Osteocyte (in vitro differentiated cells): ENCODE measurements at regions not wholly inside any gene's neighbourhood (a gene's known extent, or its start where the extent isn't known, plus 50 kb on each side); places are given as distances from the start of the nearest gene placed in this dataset.
A peak's percentile ranks its signal among the peaks of the same experiment; 100 is the strongest.
"Not testable (repeated sequence)": the region's sequence is repeated elsewhere in the genome, so short reads cannot be mapped to it uniquely, and the experiment has no call there.

Source experiments
- DNase-seq: peaks from one replicate; pipeline ENCODE4 v3.0.0; 2021; ENCODE audit warnings: mixed read lengths; ENCODE audit not compliant: unreplicated experiment; ENCODE audit errors: extremely low spot score
- H3K27ac Mint-ChIP-seq: one replicate; pipeline ENCODE4 v1.8.0; 2021; ENCODE audit warnings: mild to moderate bottlenecking, mixed read lengths; ENCODE audit not compliant: unreplicated experiment
- H3K27me3 Mint-ChIP-seq: one replicate; pipeline ENCODE4 v1.8.0; 2021; ENCODE audit warnings: mixed read lengths; ENCODE audit not compliant: unreplicated experiment
- H3K36me3 Mint-ChIP-seq: one replicate; pipeline ENCODE4 v1.8.0; 2021; ENCODE audit warnings: mixed read lengths; ENCODE audit not compliant: unreplicated experiment
- H3K4me1 Mint-ChIP-seq: one replicate; pipeline ENCODE4 v1.8.0; 2021; ENCODE audit warnings: mixed read lengths; ENCODE audit not compliant: unreplicated experiment
- H3K4me3 Mint-ChIP-seq: one replicate; pipeline ENCODE4 v1.8.0; 2021; ENCODE audit warnings: mild to moderate bottlenecking, moderate library complexity, mixed read lengths; ENCODE audit not compliant: unreplicated experiment
- H3K9me3 Mint-ChIP-seq: one replicate; pipeline ENCODE4 v1.8.0; 2021; ENCODE audit warnings: mixed read lengths; ENCODE audit not compliant: unreplicated experiment
- TF ChIP-seq, protein P1 (sequence below): fragments of 200-600 bp; sonication (generic); IDR thresholded peaks from 2 replicates; pipeline ENCODE4 v1.5.0; 2021; ENCODE audit warnings: antibody characterized with exemption, mild to moderate bottlenecking, moderate library complexity

- H3K4me1 Mint-ChIP-seq, H3K36me3 Mint-ChIP-seq, H3K27me3 Mint-ChIP-seq, H3K4me3 Mint-ChIP-seq, H3K27ac Mint-ChIP-seq, DNase-seq: not testable (repeated sequence)
- H3K9me3 Mint-ChIP-seq, result peaks cover 16% of the 10 kb centered on the region
Observed at GRCh38 chr2:94576486-94576885, 294.7 kb upstream of the TEKT4 start.

- not testable (repeated sequence) for H3K4me3 Mint-ChIP-seq, H3K27me3 Mint-ChIP-seq, H3K27ac Mint-ChIP-seq, H3K36me3 Mint-ChIP-seq, H3K4me1 Mint-ChIP-seq, DNase-seq
- peaks cover 16% of the 10 kb centered on the region for H3K9me3 Mint-ChIP-seq
Observed at GRCh38 chr2:94577160-94577559, 294.1 kb upstream of the TEKT4 start.

DNA sequence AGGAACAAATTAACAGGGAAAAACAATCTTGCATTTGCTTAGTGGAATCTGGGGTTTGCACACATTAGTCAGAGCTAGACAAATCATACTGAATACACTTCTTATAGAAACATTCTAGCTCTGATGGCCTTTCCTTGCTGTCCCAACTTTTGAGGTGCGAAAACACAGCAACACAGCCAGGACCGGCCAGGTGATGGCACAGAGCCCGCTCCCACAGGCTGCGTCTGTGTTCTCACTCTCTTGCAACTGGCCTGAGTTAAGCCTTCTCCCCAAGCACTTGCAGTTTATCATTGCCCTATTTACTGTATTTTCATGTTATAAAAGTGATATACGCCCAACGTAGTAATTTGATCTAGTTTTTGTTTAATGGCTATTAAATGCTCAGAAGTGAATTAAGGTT is 292.0 kb upstream of the TEKT4 start:
- not testable (repeated sequence) for H3K4me3 Mint-ChIP-seq, DNase-seq, H3K27ac Mint-ChIP-seq, H3K4me1 Mint-ChIP-seq, H3K27me3 Mint-ChIP-seq, H3K36me3 Mint-ChIP-seq
- peaks cover 12% of the 10 kb centered on the region for H3K9me3 Mint-ChIP-seq

GRCh38 chr2:94583081-94583723 is 288.0 kb upstream of the TEKT4 start:
- not testable (repeated sequence) for H3K4me1 Mint-ChIP-seq, H3K27ac Mint-ChIP-seq, H3K36me3 Mint-ChIP-seq, H3K4me3 Mint-ChIP-seq, H3K27me3 Mint-ChIP-seq, H3K9me3 Mint-ChIP-seq, DNase-seq

DNA sequence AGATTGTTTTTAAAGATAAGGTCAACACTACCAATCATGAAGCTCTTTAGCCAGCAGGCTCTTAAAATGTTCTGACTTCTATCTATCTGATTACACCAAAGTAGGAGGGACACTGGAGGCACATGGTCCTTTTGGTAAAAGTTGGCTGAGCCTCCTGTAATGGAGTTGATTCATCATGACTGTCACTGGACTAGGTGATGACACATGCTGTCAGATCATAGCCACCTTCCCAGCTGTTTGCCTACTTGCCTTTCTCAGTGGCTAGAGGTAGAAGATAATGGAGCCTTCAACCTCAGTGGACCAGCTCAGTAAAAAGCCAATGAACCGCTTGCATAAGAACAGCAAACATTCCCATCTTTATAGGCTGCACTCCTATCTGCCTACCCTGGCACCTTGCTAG is 286.7 kb upstream of the TEKT4 start:
- not testable (repeated sequence) for H3K36me3 Mint-ChIP-seq, H3K27ac Mint-ChIP-seq, H3K4me1 Mint-ChIP-seq, H3K27me3 Mint-ChIP-seq, H3K9me3 Mint-ChIP-seq, H3K4me3 Mint-ChIP-seq, DNase-seq

DNA sequence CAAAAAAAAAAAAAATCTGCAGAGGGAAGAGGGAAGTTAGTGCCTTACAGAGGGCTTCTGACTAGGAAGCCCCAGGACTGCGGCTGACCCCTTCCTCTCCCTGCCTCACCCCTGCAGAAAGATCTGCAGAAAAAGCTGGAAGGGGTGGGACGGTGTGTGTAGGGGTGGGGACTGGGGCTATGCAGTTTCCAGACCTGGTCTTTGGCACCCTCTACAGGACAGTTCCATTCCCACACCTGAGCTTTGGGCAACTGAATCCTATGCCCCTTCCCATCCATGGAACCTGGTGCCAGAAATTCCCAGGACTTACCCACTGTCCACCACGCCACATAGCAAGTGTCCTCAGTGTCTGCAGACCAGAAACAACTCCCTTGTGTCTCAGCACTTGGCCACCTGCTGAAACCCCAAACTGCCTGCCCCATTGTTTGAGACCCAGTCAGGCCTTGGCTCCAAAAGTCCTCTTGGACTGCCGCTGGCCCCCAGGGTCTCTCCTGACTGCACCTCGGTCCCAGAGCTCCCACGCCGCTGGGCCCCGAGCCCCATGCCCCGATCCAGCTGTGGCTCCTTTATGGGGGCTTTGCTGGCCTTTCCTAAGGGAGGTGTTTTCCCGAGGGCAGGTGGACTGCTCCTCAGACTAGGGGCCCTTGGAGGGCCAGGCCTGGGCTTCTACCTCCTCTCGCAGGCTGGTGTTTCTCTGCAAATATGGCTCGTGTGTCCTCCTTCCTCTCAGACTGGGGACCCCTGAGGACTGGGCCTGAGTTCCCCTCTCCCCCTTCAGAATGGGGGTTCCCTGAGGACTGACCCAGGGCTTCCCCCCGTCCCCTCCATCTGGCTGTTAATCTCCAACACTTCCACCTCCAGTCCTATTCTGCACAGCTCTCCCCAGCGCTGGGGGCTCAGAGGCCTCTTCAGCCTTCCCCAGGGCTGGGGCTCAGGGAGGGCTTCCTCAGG is 284.9 kb upstream of the TEKT4 start:
- not testable (repeated sequence) for DNase-seq
- TF ChIP-seq, protein P1, sequence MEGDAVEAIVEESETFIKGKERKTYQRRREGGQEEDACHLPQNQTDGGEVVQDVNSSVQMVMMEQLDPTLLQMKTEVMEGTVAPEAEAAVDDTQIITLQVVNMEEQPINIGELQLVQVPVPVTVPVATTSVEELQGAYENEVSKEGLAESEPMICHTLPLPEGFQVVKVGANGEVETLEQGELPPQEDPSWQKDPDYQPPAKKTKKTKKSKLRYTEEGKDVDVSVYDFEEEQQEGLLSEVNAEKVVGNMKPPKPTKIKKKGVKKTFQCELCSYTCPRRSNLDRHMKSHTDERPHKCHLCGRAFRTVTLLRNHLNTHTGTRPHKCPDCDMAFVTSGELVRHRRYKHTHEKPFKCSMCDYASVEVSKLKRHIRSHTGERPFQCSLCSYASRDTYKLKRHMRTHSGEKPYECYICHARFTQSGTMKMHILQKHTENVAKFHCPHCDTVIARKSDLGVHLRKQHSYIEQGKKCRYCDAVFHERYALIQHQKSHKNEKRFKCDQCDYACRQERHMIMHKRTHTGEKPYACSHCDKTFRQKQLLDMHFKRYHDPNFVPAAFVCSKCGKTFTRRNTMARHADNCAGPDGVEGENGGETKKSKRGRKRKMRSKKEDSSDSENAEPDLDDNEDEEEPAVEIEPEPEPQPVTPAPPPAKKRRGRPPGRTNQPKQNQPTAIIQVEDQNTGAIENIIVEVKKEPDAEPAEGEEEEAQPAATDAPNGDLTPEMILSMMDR, result peak; percentile 33

GRCh38 chr2:94587042-94587441 is 284.2 kb upstream of the TEKT4 start:
- not testable (repeated sequence) for DNase-seq, H3K9me3 Mint-ChIP-seq, H3K27me3 Mint-ChIP-seq, H3K36me3 Mint-ChIP-seq, H3K4me1 Mint-ChIP-seq, H3K4me3 Mint-ChIP-seq, H3K27ac Mint-ChIP-seq

More for the DNA sequence above, 284.9 kb upstream of the TEKT4 start:
- not testable (repeated sequence) for H3K27me3 Mint-ChIP-seq, H3K9me3 Mint-ChIP-seq, H3K4me3 Mint-ChIP-seq, H3K36me3 Mint-ChIP-seq, H3K4me1 Mint-ChIP-seq, H3K27ac Mint-ChIP-seq

DNA sequence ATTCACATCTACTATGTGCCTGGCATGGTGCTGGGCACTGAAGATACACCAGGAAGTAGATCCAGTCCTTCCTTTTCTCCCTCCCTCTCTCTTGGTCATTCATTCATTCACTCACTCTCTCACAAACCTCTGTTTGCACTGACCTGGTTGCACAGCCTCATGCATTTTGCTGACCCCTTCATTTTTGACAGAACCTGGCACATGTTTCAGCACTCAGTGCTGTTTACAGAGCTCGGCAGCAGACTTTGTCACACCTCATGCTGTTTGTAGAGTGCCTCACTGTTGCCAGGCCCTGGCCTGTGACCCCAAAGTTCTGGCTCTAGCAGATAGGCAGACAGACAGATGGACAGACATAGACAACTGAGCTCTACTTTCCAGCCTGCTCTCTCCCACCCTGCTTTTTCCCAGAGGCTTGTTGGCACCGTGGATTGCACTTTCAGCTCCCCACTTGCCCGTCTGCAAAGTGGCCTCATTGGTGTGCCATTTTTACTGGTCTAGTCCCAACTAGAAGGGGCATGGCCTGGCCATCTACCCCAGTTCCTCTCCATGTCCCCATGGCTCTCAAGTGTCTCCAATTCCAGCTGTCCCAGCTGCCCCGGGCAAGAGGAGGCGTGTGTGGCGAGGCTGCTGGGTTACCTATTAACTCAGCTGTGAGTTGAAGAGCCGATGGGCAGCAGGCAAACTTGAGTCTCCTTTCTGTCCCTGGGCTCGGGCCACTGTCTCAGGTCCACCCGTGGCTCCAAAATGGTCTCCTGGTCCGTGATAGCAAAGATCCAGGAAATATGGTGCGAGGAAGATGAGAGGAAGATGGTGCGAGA is 277.0 kb upstream of the TEKT4 start:
- not testable (repeated sequence) for H3K36me3 Mint-ChIP-seq, H3K4me1 Mint-ChIP-seq, H3K27me3 Mint-ChIP-seq, H3K27ac Mint-ChIP-seq, DNase-seq, H3K4me3 Mint-ChIP-seq
- H3K9me3 Mint-ChIP-seq, result peaks cover 15% of the 10 kb centered on the region

DNA sequence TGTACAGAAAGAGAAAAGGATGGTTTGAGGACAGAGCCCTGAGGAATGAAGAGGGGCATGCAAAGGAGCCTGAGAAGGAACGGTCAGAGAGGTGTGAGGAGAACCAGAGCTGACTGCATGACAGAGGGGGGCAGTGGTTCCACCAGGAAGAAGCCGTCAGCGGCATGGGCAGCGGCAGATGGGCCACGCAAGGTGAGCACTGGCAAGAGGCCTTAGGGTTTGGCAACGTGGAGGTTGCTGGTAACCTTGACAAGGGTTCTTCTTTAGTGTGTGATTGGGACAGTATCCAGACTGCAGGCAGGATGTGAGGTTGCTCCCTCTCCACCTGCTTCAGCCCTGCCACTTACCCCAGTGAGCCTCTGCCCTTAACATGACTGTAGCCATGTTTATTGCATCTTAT is 275.3 kb upstream of the TEKT4 start:
- peaks cover 16% of the 10 kb centered on the region for H3K9me3 Mint-ChIP-seq
- not testable (repeated sequence) for DNase-seq, H3K27ac Mint-ChIP-seq, H3K4me1 Mint-ChIP-seq, H3K36me3 Mint-ChIP-seq, H3K27me3 Mint-ChIP-seq, H3K4me3 Mint-ChIP-seq

DNA sequence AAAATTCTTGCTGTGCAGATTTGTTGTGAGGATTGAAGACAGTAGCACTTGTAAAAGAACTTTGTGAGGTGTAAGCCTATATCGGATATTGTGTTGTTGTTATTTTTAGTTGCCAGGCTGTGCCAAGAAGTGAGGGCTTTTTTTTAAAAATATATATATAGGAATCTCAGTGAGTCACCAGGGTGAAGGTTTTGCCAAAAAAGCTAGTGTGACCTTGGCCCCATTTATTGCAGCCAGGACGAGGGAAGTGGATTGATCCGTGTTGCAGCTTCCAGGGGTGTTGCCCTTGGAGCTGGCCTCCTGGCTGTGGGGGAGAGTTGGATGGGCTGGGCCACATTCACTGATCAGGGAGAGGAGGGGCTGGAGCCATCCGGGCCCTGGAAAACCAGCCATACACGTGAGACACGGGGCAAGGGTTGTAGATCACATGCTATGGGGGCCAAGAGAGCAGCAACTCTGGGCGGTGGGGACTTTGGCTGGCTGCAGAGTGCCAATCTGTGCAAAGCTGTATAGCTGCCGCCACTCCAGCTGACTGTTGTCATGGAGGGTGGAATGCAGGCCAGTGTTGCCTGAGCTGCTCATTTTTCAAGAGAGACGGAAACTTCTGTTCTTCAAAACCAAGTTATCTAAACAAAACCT is 273.0 kb upstream of the TEKT4 start:
- not testable (repeated sequence) for H3K27me3 Mint-ChIP-seq, H3K4me1 Mint-ChIP-seq, H3K36me3 Mint-ChIP-seq, DNase-seq, H3K27ac Mint-ChIP-seq, H3K4me3 Mint-ChIP-seq
- H3K9me3 Mint-ChIP-seq, result peaks cover 16% of the 10 kb centered on the region
